ENCODE measurements at regions not wholly inside any gene's neighbourhood (a gene's known extent, or its start where the extent isn't known, plus 50 kb on each side); places are given as distances from the start of the nearest gene placed in this dataset.

DNA sequence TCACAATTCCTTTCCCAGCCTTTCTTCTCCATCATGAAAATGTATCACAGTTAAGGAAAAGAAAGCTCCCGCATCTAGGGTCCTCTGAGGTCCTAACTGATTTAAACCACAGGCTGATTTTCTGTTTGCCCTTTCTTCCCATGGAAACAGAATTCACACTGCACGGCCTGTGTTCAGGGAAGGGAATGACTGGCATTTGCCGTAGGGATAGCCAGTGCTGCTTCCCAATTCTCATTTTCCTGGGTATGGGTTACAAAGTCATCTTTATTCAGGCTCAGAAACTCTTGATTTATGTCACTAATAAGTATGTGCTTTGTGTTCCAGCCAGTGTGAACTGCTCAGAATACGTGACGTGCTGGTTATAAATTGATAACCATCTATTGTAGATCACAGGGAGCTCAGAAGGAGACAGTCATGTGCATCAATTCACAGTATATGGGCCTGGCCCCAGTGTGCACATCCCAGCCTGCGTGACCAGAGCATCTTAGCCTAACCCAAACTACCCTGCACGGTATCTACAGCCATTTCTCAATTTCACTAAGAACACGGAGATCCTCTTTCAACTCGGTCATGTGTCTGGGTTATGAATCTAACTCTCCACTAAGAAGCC, 163.3 kb downstream of the LRRC30 start:
- DNase-seq (no peak), ATAC-seq (no peak)
- intact Hi-C loops (cut with DNase I, micrococcal nuclease) = no loop called here

- DNase-seq (no peak), ATAC-seq (no peak)
- intact Hi-C loops (cut with DNase I, micrococcal nuclease) = no loop called here
Measured at GRCh38 chr18:7395566-7395965, 164.7 kb downstream of the LRRC30 start.

- ATAC-seq (no peak), DNase-seq (no peak)
- intact Hi-C loops (cut with DNase I, micrococcal nuclease) = no loop called here
Measured at GRCh38 chr18:7413906-7414305, 153.2 kb upstream of the PTPRM start.

DNA sequence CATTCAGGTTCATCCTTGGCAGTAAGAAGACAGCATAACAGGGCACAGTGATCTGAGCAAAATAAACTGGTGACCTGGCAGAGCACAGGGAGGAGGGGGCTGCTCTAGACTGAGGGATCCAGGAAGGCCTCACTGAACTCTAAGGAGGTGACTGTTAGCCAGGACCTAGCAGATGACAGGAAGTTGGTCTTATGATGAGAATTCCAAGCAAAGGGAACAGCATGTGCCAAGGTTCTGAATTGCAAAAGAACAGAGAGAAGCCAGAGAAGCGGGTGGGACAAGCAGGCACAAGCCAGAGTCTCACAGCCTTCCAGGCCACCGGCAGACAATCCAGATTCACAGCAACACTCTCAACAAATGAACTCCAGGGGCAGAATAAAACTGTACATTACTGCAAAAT, 152.7 kb upstream of the PTPRM start:
- DNase-seq = no peak
- no peak for ATAC-seq
- intact Hi-C loops (cut with DNase I, micrococcal nuclease) = no loop called here

GRCh38 chr18:7415081-7415894, 151.8 kb upstream of the PTPRM start:
- intact Hi-C loops (cut with DNase I, micrococcal nuclease) = no loop called here
- DNase-seq (no peak), ATAC-seq (no peak)

- ATAC-seq (no peak), DNase-seq (no peak)
- intact Hi-C loops (cut with DNase I, micrococcal nuclease) = no loop called here
Measured at GRCh38 chr18:7417727-7418126, 149.4 kb upstream of the PTPRM start.

DNA sequence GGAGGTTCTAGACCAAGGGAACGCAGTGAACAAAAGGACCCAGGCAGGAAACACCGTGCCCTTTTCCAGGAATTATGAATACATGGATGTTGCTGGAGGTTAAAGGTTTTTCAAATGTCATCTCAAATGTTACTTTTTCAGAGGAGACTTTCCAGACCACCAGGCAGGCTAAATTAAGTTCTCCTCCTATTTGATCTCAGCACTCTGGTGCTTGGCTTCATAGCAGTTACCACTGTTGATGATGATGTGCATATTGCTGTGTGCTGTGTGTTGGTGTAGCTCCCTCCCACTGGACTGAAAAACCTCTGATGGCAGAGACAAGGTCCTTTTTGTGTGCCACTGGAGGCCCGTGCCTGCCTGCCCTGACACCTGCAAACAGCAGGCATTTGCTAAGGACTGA, 137.3 kb upstream of the PTPRM start:
- no peak for DNase-seq
- intact Hi-C loops (cut with DNase I, micrococcal nuclease) = no loop called here
- no peak for ATAC-seq

- DNase-seq = no peak
- intact Hi-C loops (cut with DNase I, micrococcal nuclease) = no loop called here
- ATAC-seq = no peak
Measured at GRCh38 chr18:7436166-7436565, 130.9 kb upstream of the PTPRM start.

DNA sequence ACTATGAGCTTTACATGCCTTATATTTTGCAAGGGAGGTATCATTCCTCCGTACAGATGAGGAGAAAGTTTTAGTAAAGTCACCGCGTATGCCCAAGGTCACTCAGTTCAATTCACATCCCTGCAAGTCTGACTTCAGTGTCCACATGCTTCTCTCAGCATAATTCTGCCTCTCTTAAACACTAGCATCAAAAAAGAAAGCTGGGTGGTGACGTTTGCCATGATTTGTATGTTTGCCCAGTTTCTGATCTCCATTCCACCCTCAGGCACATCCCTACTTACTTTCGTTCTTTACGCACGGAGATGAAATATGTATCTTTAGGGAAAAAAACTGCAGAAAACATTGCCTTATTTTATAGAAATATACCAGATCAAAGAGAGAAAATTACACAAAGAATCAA, 129.2 kb upstream of the PTPRM start:
- DNase-seq = no peak
- intact Hi-C loops (cut with DNase I, micrococcal nuclease) = no loop called here
- ATAC-seq = no peak

DNA sequence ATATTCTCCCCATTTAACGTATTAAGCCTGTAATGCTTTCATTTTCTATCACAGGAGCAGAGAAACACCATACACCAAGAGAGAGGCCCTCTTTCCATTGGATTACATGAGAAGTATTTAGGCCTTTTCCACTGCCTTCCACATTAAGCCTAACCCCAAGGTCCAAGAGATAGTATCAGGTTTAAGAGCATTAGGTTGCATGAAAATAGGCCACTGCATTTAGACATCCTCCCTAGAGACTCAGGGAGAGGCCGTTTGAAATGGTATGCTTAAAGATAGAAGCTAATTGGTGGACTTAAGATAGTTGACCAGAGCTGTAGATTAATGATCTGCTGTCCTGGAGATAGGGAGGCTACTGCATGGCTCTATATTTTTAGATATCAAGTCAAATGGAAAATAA, 128.5 kb upstream of the PTPRM start:
- ATAC-seq = no peak
- no peak for DNase-seq
- intact Hi-C loops (cut with DNase I, micrococcal nuclease) = no loop called here

DNA sequence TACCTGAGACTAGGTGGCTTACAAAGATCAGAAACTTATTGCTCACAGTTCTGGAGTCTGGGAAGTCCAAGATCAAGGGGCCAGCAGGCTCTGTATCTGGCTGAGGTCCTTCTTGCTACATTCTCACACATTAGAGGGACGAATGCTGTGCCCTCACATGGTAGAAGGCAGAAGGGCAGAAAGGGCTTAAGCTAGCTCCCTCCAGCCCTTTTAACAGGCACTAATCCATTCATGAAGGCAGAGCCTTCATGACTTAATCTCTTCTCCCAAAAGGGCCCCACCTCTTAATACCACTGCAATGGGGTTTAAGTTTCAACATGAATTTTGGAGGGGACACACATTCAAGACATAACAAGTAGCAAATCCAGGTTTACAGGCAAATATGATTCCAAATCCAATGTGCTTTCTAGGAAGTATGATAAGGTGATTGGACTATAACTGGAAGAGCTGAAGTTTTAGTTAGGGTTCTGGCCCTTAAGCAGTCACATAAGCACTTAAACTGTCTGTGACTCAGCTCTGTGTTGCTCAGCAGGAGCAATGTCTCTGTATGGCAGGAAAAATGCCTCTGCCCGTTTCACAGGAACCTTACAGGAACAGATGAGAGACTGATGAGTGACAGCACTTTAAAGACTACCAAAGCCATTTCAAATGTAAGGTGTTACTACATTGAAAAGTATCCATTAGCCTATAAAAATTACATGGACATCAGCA, 119.6 kb upstream of the PTPRM start:
- intact Hi-C loops (cut with DNase I, micrococcal nuclease) = no loop called here
- no peak for DNase-seq
- no peak for ATAC-seq

- intact Hi-C loops (cut with DNase I, micrococcal nuclease) = loop anchor here in 1 of 2 donors (10.0 kb wide), 1 partner anchor 178 kb away; no protein-coding TSS in a partner anchor
- ATAC-seq (peak; percentile 45), DNase-seq (peak in 1 of 2 donors; percentile 9)
Measured at GRCh38 chr18:7452331-7452730, 114.8 kb upstream of the PTPRM start.

GRCh38 chr18:7454429-7454828, 112.7 kb upstream of the PTPRM start:
- ATAC-seq (no peak), DNase-seq (no peak)
- intact Hi-C loops (cut with DNase I, micrococcal nuclease) = loop anchor here in 1 of 2 donors (10.0 kb wide), 1 partner anchor 180 kb away; no protein-coding TSS in a partner anchor

GRCh38 chr18:7456376-7456775, 110.7 kb upstream of the PTPRM start:
- no peak for ATAC-seq
- intact Hi-C loops (cut with DNase I, micrococcal nuclease) = loop anchor here in 1 of 2 donors (10.0 kb wide), 1 partner anchor 182 kb away; no protein-coding TSS in a partner anchor
- DNase-seq = no peak

DNA sequence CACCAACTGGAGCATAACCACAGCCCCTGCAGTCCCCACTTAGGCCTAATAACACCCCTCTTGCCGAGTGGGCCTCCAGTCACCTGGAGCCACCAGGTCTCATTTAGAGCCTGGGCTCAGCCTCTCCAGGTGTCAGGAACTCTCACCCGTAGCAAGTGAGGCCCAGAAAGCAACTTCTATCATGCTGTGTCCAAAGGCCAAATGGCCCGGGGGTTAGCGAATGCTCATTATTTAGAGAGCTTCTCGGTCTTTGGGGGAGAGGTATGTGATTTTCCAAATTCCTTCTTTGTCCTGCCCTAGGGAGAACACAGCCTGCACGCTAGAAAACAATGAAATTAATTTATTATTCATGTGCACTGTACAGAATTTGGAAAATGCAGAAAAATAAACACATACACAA, 109.9 kb upstream of the PTPRM start:
- no peak for DNase-seq

DNA sequence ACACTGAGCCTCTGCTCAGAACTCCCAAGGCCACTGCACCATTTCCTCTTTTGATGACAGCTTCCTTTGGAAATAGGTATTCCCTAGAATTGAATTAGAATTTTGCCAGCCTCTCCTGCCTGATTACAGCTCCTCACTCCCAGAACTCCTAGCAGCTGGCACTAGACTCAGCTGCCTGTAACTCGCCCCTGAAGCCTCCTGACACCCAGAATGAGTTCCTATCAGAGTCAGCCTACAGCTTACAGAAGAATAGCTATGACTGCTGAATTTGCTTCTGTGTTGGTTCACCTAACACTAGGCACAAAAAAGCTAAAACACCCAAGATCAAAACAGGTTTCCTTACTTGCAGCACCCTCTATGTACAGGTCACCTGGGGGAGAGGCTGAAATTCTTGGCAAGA, 108.2 kb upstream of the PTPRM start:
- intact Hi-C loops (cut with DNase I, micrococcal nuclease) = loop anchor here in 1 of 2 donors (10.0 kb wide), 1 partner anchor 184 kb away; no protein-coding TSS in a partner anchor
- no peak for DNase-seq

More for the DNA sequence above, 109.9 kb upstream of the PTPRM start:
- intact Hi-C loops (cut with DNase I, micrococcal nuclease) = loop anchor here in 1 of 2 donors (10.0 kb wide), 1 partner anchor 182 kb away; no protein-coding TSS in a partner anchor
- no peak for ATAC-seq

GRCh38 chr18:7459851-7460770, 107.0 kb upstream of the PTPRM start:
- no peak for DNase-seq
- ATAC-seq = no peak
- intact Hi-C loops (cut with DNase I, micrococcal nuclease) = loop anchor here in 1 of 2 donors (10.0 kb wide), 1 partner anchor 185 kb away; no protein-coding TSS in a partner anchor

More for the DNA sequence above, 108.2 kb upstream of the PTPRM start:
- ATAC-seq = no peak

DNA sequence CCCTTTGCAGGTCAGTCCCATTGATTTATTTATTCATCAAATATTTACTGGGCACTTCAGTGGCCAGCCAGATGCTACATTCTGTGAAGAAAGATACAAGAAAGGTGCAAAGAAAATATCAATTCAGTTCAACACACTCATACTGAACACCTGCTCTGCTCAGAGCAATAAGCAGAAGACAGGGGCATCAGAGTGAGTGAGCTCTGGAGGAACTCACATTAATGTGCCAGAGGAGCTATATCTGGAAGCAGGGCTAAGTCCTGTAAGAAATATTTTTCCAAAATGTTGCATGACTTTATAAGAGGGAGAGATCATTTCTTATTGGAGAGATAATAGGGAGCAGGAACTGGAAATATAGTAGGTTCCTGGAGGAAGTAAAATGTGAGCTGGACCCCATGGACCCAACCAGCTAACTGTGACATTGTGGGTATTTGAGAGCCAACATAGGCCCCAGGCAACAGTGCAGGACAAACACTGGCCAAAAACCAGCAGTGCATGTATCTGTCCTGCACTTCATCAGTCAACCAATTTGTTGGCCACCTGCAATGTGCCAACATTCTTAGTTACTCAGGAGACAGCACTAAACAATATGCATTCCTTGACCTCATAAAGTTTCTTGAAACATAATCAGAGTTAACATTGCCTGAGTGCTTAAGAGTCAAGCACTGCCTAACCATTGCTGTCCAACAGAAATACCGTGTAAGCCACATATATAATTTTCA, 102.7 kb upstream of the PTPRM start:
- DNase-seq (no peak), ATAC-seq (no peak)
- intact Hi-C loops (cut with DNase I, micrococcal nuclease) = no loop called here

Measured in left colon (tissue), 2 donors.